Urothelium cell line (cell line): ENCODE measurements at regions not wholly inside any gene's neighbourhood (a gene's known extent, or its start where the extent isn't known, plus 50 kb on each side); places are given as distances from the start of the nearest gene placed in this dataset.
"Not testable (repeated sequence)": the region's sequence is repeated elsewhere in the genome, so short reads cannot be mapped to it uniquely, and the experiment has no call there.

Source experiments
- DNase-seq: peaks from one replicate; pipeline ENCODE4 v3.0.0; 2011; ENCODE audit warnings: low spot score, mixed read lengths
- FAIRE-seq: peaks from 2 replicates; lab custom pipeline; 2011; peaks lifted over from hg19 to GRCh38; lab: Jason Lieb, UNC

GRCh38 chr2:234375176-234375880 is 121.6 kb downstream of the ARL4C start:
- DNase-seq (no peak), FAIRE-seq (no peak)

DNA sequence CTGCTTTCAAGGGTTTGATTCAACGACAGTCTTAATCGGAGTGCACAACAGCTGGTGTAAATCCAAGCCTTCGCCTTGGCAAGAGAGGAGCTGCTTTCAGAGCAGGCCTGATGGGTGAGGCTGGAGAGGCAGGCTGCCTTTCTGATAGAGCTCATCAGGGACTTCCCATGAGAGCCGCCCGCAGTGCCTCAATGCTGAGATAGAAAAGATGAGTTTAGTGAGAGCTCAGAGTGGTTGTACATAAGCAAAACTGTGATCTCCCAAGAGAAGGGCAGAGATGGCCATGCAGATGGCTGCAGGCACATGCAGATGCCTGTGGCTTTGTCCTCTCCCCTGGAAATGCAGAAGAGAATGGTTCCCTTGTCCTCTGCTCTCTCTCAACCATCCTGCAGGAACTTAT is 122.1 kb downstream of the ARL4C start:
- FAIRE-seq (no peak), DNase-seq (no peak)

DNA sequence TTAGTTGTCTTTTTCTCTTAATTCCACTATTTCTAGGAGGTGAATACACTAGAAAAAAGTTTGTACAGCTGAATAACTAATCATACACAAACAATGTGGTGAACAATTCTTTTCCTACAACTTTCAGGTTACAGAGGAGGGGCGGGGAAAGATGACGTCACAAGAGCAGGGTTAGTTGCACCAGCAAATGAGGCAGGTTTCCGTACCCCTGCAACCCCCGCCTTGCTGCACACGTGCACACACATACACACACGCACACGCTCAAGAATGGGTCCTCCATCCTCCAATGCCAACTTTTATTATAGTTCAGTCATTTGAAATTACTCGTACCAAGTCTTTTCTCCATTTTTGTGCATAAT is 122.8 kb downstream of the ARL4C start:
- no peak for FAIRE-seq

GRCh38 chr2:234373481-234374149 is 123.3 kb downstream of the ARL4C start:
- FAIRE-seq = no peak
- DNase-seq = no peak

More for the DNA sequence above, 122.8 kb downstream of the ARL4C start:
- no peak for DNase-seq

GRCh38 chr2:234373060-234373459 is 123.8 kb downstream of the ARL4C start:
- FAIRE-seq (peak; percentile 42), DNase-seq (no peak)

GRCh38 chr2:234372506-234372905 is 124.4 kb downstream of the ARL4C start:
- no peak for FAIRE-seq

DNA sequence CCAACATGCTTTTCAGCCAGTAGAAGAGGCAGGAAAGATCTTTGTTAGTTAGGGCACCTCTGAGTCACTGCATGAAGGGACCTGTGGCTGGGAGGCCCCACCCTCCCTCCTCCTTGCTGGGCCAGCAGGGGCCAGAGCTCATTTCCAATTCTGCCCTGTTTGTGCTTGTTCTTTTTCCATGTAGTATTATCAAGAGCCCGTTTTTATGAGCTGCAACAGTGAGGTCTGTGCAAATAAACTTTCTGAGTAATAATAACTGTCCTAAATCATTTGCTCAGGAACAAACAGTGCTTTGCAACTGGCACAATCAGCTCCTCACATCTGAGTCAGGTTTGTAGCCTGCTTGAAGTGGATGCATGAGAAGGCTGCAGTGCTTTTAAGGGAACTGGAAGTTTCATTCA is 128.0 kb downstream of the ARL4C start:
- DNase-seq = peak; percentile 74

More at GRCh38 chr2:234372506-234372905, 124.4 kb downstream of the ARL4C start:
- DNase-seq = no peak

GRCh38 chr2:234366891-234367290 is 130.0 kb downstream of the ARL4C start:
- FAIRE-seq = no peak
- DNase-seq = no peak

More for the DNA sequence above, 128.0 kb downstream of the ARL4C start:
- no peak for FAIRE-seq

- no peak for FAIRE-seq
- DNase-seq = no peak
Measured at GRCh38 chr2:234364661-234365060, 132.2 kb downstream of the ARL4C start.

DNA sequence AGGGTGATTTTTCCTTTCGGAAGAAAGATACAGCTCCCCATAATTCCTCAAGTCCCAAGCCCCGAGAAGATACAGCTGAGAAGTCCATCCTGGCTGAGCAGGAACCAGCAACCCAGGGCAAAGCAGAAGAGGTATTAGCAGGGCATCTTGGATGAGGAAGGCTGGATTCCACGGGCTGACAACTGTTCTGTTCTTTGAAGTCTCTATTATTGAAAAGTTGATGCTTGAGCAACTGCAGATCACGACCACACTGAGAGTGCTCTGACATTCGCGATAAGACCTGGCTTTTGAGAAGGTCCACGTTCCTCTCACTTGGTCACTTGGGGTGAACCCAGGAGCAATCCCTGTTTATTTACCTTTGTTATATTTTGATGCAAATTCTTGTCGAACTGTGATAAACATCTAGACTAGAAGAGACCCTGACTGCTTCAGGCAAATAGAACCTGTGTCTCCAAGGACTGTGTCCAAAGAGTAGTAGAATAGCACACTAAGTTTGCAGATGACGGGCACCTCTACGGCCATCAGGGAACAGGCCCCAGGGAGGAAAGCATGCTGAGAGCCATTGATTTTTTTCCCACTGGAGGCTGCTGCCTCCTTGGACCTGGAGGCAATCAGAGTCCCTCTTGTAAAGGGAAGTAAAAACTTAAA is 133.1 kb downstream of the ARL4C start:
- no peak for FAIRE-seq
- DNase-seq = no peak

DNA sequence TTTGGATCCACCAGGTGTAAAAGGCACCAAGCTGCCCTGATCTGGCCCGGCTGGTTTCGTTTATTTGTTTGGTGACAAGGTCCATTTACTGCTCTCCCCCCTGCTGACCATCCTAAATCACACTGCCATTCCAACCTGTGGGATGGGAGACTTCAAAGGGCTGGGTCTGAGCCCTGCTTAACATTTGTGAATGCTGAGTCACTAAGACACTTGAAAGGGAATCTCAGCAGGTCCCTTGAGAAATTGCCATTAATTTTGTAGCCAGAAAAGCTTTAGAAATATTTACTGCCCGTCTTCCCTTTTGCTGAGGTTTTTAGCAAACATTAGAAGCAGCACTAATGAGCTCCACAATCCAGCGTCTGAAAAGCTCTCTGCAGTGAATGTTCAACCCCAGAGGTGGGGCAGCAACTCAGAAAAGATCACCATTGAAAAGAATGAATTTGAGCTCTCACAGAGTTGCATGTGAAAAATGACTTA is 133.8 kb downstream of the ARL4C start:
- peak; percentile 78 for DNase-seq
- no peak for FAIRE-seq

GRCh38 chr2:234360313-234360975 is 136.4 kb downstream of the ARL4C start:
- not testable (repeated sequence) for DNase-seq, FAIRE-seq

DNA sequence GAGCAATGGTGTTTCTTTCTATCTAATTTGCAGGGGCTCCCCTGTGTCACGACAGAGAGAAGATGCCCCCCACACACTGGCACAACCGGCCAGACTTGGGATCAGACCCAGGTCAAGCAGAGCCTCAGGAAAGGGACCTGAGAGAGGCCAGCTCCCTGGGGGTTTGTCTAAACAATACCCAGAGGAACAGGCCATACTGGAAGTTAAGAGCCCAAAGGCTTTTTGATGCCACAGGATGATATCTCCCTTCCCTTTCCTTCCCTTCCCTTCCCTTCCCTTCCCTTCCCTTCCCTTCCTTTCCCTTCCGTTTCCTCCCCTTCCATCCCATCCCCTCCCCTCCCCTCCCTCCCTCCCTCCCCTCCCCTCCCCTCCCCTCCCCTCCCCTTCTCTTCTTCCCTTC is 139.2 kb downstream of the ARL4C start:
- FAIRE-seq = no peak
- DNase-seq = no peak

DNA sequence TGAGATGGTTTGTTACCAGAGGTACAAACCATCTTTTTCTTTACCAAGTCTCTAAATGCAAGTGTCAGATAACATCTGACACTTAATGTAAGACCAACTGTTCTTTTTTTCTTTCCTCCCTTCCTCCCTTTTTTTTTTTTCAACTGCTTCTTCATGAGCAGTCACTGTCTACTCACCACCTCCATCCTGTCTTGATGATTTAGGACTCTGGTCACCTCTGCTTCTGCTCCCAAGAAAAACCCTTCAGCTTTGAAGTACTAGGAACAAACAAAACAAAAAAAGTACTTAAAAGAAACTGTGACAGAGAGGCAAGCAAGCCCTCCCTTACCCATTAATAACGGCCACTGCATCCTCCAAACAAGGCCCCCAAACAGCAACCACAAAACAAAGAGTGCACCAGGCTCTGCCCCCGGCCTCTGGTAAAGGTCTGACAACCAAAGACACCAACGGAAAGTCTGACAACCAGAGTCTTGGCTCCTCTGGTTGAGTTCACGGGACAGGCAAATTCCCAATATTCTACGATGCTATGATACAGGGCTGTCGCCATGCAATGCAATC is 141.0 kb downstream of the ARL4C start:
- FAIRE-seq = no peak
- DNase-seq = no peak

DNA sequence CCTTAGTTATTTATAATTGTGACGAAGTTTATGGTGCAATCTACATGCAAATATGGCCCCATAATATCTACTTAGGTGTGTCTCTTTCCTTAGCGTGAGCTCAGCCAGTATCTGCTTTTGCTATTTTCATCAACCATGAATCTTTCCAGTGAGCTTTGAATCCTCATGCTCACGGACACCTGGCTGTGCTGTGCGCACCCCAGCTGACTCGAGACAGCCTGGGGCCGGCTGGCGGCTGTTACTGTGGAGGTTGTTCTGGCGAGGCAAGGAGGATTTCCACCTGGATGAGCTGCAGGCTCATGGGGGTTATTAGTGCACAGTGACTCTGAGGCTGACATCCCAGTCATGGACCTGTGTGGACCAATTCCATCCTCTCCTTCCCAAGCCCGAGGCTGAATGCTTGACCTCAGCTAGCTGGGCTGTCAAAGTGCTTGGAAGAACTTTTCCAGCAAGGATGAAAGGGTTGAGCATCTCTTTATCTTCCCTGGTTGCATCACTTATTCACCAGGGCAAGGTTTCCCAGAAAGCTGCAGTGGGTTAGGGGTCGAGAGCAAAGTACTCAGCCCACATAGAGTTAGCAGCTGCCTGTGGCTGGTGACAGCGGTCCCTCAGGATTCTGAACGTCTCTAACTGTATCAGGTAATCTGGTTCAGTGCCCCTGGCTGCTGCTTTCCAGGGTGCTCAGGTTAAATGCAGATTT is 141.7 kb downstream of the ARL4C start:
- no peak for DNase-seq
- FAIRE-seq = no peak

DNA sequence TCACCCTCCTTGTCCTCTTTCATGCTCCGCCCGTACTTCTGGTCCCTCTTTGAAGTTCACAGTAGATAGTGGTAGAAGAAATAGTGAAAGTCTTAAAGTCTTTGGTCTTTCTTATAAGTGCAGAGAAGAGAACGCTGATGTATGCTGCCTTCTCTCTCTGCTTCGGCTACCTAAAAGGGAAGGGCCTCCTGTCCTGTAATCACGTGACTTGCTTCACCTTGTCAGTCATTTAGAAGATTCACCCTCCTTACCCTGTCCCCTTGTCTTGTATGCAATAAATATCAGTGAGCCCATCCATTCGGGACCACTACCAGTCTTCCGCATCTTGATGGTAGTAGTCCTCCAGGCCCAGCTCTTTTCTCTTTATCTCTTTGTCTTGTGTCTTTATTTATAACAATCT is 144.6 kb downstream of the ARL4C start:
- no peak for FAIRE-seq
- DNase-seq = no peak

- FAIRE-seq, DNase-seq: not testable (repeated sequence)
Measured at GRCh38 chr2:234351866-234352265, 145.0 kb downstream of the ARL4C start.

DNA sequence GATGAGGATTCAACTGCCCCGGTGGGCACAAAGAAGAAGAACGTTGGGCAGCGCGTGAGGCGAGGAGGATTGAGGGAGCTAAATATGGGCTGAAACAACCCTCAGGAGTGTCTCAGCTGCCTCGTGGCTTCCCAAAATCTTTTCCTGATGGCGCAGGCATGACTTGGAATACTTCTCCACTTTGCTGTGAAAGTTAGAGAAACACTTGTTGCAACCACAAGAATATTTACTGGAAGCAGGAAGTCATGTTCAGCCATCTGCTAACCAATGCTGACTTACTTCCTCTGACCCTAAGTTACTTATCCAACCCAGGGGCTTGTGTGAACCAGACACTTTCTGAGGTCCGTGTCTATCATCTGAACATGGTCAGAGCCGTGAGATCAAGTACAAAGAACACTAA is 148.8 kb downstream of the ARL4C start:
- no peak for DNase-seq
- no peak for FAIRE-seq

DNA sequence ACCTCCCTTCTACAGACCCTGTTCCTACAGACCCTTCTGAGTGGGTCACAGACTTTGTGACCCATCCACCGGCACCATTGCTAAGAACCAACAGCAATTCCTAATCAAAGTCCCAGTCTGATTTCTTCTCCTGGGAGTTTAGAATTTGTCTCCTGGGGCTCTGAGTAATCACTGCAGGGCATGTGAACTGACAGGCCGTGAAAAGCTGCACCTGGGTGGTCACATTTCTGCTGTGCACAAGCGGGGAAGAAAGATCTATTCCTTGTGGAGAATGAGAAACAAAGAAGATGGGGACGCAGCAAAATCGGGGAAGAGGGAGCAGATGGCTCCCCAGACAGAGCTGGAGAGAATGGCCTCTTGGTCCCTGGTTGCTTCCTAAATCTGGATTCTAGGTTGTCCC is 151.0 kb downstream of the ARL4C start:
- FAIRE-seq (no peak), DNase-seq (no peak)

GRCh38 chr2:234344012-234344411 is 152.9 kb downstream of the ARL4C start:
- FAIRE-seq = no peak
- DNase-seq = no peak
